GM12864 (cell line): ENCODE measurements at regions not wholly inside any gene's neighbourhood (a gene's known extent, or its start where the extent isn't known, plus 50 kb on each side); places are given as distances from the start of the nearest gene placed in this dataset.

ENCODE experiments used
- DNase-seq: peaks from one replicate; pipeline ENCODE4 v3.0.0-alpha.2; 2011; ENCODE audit warnings: low read depth
- H3K4me3 ChIP-seq: 2 replicates; pipeline ENCODE4 v1.5.1; 2011; ENCODE audit warnings: mild to moderate bottlenecking, low read depth, low read length, control low read depth
- CTCF ChIP-seq: IDR thresholded peaks from 2 replicates; pipeline ENCODE4 v1.5.1; 2011; ENCODE audit warnings: low read depth, mild to moderate bottlenecking, moderate library complexity, low read length, control low read depth, inconsistent platforms; ENCODE audit errors: missing control alignments

GRCh38 chr15:85886309-85886811 lies 91.6 kb upstream of the KLHL25 start:
- H3K4me3 ChIP-seq: no peak overlapping the region
- no peak for DNase-seq
- TF ChIP-seq CTCF: no peak

- DNase-seq: no peak
- no peak for TF ChIP-seq CTCF
Observed at GRCh38 chr15:85889956-85890619, 95.4 kb upstream of the KLHL25 start.

GRCh38 chr15:85890620-85890980 lies 95.9 kb upstream of the KLHL25 start:
- no peak for DNase-seq
- TF ChIP-seq CTCF: no peak
- H3K4me3 ChIP-seq: no peak overlapping the region

More at GRCh38 chr15:85889956-85890619, 95.4 kb upstream of the KLHL25 start:
- no peak overlapping the region for H3K4me3 ChIP-seq

DNA sequence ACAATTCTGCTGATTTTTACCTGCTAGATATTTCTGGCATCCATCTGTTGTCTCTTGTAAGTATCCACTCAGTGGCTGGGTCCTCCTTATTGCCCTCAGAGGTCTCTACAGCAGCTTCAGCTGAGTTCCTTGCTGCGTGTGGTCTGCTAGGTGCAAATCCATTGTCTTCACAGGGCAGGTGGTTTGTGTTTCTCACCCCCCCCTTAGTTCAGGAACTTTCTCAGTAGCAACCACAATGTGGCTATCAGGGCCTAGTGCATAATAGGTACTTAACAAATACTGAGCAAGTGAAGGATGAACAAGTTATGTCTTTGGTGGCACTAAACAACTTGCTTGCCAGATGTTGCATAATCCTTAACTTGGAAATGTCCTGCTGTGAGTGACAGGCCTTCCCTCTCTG lies 96.7 kb upstream of the KLHL25 start:
- TF ChIP-seq CTCF: no peak
- DNase-seq: no peak
- H3K4me3 ChIP-seq: no peak overlapping the region

DNA sequence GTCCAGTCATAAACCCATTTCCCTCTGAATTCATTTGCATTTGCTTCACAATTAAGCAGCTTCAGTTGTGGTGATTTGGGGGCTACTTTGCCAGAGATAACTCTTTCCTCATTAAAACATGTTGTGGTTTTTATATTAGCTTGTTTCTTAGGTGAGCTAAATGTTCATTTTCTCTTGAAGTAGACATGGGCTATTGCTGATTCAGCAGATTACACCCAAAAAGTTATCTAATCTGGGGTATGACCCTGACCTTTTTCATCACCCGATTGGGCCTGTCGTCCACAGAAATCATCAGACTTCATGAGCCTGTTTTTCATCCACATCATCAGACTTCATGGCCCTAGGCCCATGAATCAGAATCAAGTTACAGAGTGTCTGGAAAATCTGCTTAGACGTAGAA lies 97.5 kb upstream of the KLHL25 start:
- H3K4me3 ChIP-seq: no peak overlapping the region
- no peak for DNase-seq
- TF ChIP-seq CTCF: no peak

GRCh38 chr15:85897207-85897894 lies 102.6 kb upstream of the KLHL25 start:
- TF ChIP-seq CTCF: no peak
- H3K4me3 ChIP-seq: no peak overlapping the region
- DNase-seq: no peak
